ENCODE measurements at regions not wholly inside any gene's neighbourhood (a gene's known extent, or its start where the extent isn't known, plus 50 kb on each side); places are given as distances from the start of the nearest gene placed in this dataset.

GRCh38 chr2:6008726-6009125 lies 316.5 kb downstream of the SOX11 start:
- Histone ChIP-seq H3K27me3 (no peaks in the 10 kb centered on the region), H3K36me3 (no peaks in the 10 kb centered on the region), H3K27ac (no peak overlapping the region), H3K4me3 (no peak overlapping the region), H3K4me1 (no peaks in the 10 kb centered on the region), H3K9me3 (no peaks in the 10 kb centered on the region)
- no peak for FAIRE-seq
- ATAC-seq = no peak
- TF ChIP-seq CTCF (IDR thresholded peaks at IDR 0.05) = no peak
- no peak for DNase-seq
- 83% methylated on average over 1 of the region's 1 CpG for WGBS, 2 donors
- intact Hi-C loops (cut with DNase I) = no loop called here

GRCh38 chr2:6010163-6010562 lies 318.0 kb downstream of the SOX11 start:
- FAIRE-seq = no peak
- no peak for DNase-seq
- 69 to 77% methylated on average over 5 of the region's 5 CpGs for whole genome bisulfite sequencing, 2 donors
- H3K27me3 ChIP-seq = no peaks in the 10 kb centered on the region
- ATAC-seq = no peak
- no peak overlapping the region for H3K4me3 ChIP-seq
- H3K4me1 ChIP-seq = no peaks in the 10 kb centered on the region
- H3K36me3 ChIP-seq = no peaks in the 10 kb centered on the region
- intact Hi-C loops (cut with DNase I) = no loop called here
- TF ChIP-seq CTCF (IDR thresholded peaks at IDR 0.05) = no peak
- H3K9me3 ChIP-seq = no peaks in the 10 kb centered on the region
- H3K27ac ChIP-seq = no peak overlapping the region

- no peak for DNase-seq
- Histone ChIP-seq H3K27me3 (no peaks in the 10 kb centered on the region), H3K36me3 (no peaks in the 10 kb centered on the region), H3K4me1 (no peaks in the 10 kb centered on the region), H3K9me3 (no peaks in the 10 kb centered on the region), H3K4me3 (no peak overlapping the region), H3K27ac (no peak overlapping the region)
- no peak for TF ChIP-seq CTCF (IDR thresholded peaks at IDR 0.05)
- intact Hi-C loops (cut with DNase I) = no loop called here
- 60 to 63% methylated on average over 4 of the region's 4 CpGs for WGBS, 2 donors
- ATAC-seq = no peak
- no peak for FAIRE-seq
Measured at GRCh38 chr2:6011921-6012320, 319.7 kb downstream of the SOX11 start.

GRCh38 chr2:6017736-6018286 lies 325.6 kb downstream of the SOX11 start:
- WGBS, 2 donors = 61 to 80% methylated on average over 8 of the region's 8 CpGs
- Histone ChIP-seq H3K27ac (no peak overlapping the region), H3K27me3 (no peaks in the 10 kb centered on the region), H3K36me3 (no peaks in the 10 kb centered on the region), H3K4me3 (no peak overlapping the region), H3K4me1 (no peaks in the 10 kb centered on the region), H3K9me3 (no peaks in the 10 kb centered on the region)
- DNase-seq (no peak), FAIRE-seq (no peak), ATAC-seq (no peak)
- intact Hi-C loops (cut with DNase I) = no loop called here
- TF ChIP-seq CTCF (IDR thresholded peaks at IDR 0.05) = no peak

GRCh38 chr2:6024229-6024628 lies 332.0 kb downstream of the SOX11 start:
- H3K4me1 ChIP-seq = no peaks in the 10 kb centered on the region
- H3K27ac ChIP-seq = no peak overlapping the region
- WGBS, 2 donors = 91 to 95% methylated on average over 2 of the region's 2 CpGs
- no peaks in the 10 kb centered on the region for H3K9me3 ChIP-seq
- DNase-seq (no peak), FAIRE-seq (no peak), ATAC-seq (no peak)
- H3K36me3 ChIP-seq = no peaks in the 10 kb centered on the region
- H3K27me3 ChIP-seq = no peaks in the 10 kb centered on the region
- intact Hi-C loops (cut with DNase I) = no loop called here
- no peak for TF ChIP-seq CTCF (IDR thresholded peaks at IDR 0.05)
- no peak overlapping the region for H3K4me3 ChIP-seq

Data from pancreas (tissue), 10 donors.